Liver (tissue), 8 donors: ENCODE measurements at regions not wholly inside any gene's neighbourhood (a gene's known extent, or its start where the extent isn't known, plus 50 kb on each side); places are given as distances from the start of the nearest gene placed in this dataset.

Source experiments
- DNase-seq: peaks from one replicate; pipeline ENCODE4 v3.0.0-alpha.2; 2017; ENCODE audit warnings: low spot score
- H3K27ac ChIP-seq, 2 donors: one replicate each; pipeline ENCODE4 v1.7.0; 2013; ENCODE audit warnings: inconsistent platforms in 2 of 2, low read length in 2 of 2, control low read depth in 1 of 2, low read depth in 1 of 2, mild to moderate bottlenecking in 1 of 2
- H3K27me3 ChIP-seq, 4 donors: one replicate each; pipeline versions ENCODE4 v1.6.1 to v1.7.0; 2013; ENCODE audit warnings: low read length in 3 of 4, inconsistent platforms in 1 of 4, mild to moderate bottlenecking in 1 of 4, moderate library complexity in 1 of 4; ENCODE audit not compliant: control insufficient read depth in 4 of 4, insufficient read depth in 4 of 4
- H3K36me3 ChIP-seq, 4 donors: one replicate each; pipeline versions ENCODE4 v1.6.1 to v1.7.0; 2013; ENCODE audit warnings: low read length in 3 of 4, mild to moderate bottlenecking in 3 of 4, low read depth in 1 of 4, moderate library complexity in 1 of 4; ENCODE audit not compliant: control insufficient read depth in 4 of 4, insufficient read depth in 3 of 4
- H3K4me1 ChIP-seq, 4 donors: one replicate each; pipeline versions ENCODE4 v1.6.1 to v1.7.0; 2013; ENCODE audit warnings: low read length in 3 of 4, mild to moderate bottlenecking in 3 of 4, moderate library complexity in 1 of 4; ENCODE audit not compliant: control insufficient read depth in 4 of 4, insufficient read depth in 4 of 4
- H3K4me3 ChIP-seq, 3 donors: one replicate each; pipeline versions ENCODE4 v1.6.1 to v1.7.0; 2013; ENCODE audit warnings: low read length in 3 of 3, control low read depth in 1 of 3, low read depth in 1 of 3, mild to moderate bottlenecking in 1 of 3
- H3K9ac ChIP-seq, 2 donors: one replicate each; pipeline ENCODE4 v1.7.0; 2013; ENCODE audit warnings: low read length in 2 of 2, mild to moderate bottlenecking in 2 of 2, moderate library complexity in 2 of 2, control low read depth in 1 of 2, low read depth in 1 of 2
- H3K9me3 ChIP-seq, 4 donors: one replicate each; pipeline versions ENCODE4 v1.6.1 to v1.7.0; 2013; ENCODE audit warnings: low read length in 3 of 4; ENCODE audit not compliant: control insufficient read depth in 4 of 4
- FOXA1 ChIP-seq: IDR thresholded peaks from 2 replicates; pipeline ENCODE4 v1.6.1; 2016; ENCODE audit warnings: antibody characterized with exemption
- FOXA2 ChIP-seq: IDR thresholded peaks from 2 replicates; pipeline ENCODE4 v1.6.1; 2016; ENCODE audit warnings: antibody characterized with exemption
- GABPA ChIP-seq, 2 donors: IDR thresholded peaks in 1 of 2; conservative IDR thresholded peaks in 1 of 2; 2 replicates each; pipeline ENCODE4 v1.6.1; 2016; ENCODE audit warnings: antibody characterized with exemption in 2 of 2, mild to moderate bottlenecking in 1 of 2, moderate library complexity in 1 of 2
- HNF4G ChIP-seq: IDR thresholded peaks from 2 replicates; pipeline ENCODE4 v1.6.1; 2016; ENCODE audit warnings: antibody characterized with exemption
- JUND ChIP-seq, 2 donors: IDR thresholded peaks; 2 replicates each; pipeline ENCODE4 v1.6.1; 2016; ENCODE audit warnings: antibody characterized with exemption in 2 of 2
- NR2F2 ChIP-seq: IDR thresholded peaks from 2 replicates; pipeline ENCODE4 v1.6.1; 2016; ENCODE audit warnings: antibody characterized with exemption
- RAD21 ChIP-seq, 2 donors: IDR thresholded peaks; 2 replicates each; pipeline ENCODE4 v1.6.1; 2016; ENCODE audit warnings: antibody characterized with exemption in 2 of 2, mild to moderate bottlenecking in 2 of 2
- RXRA ChIP-seq, 2 donors: IDR thresholded peaks; 2 replicates each; pipeline ENCODE4 v1.6.1; 2017 to 2018; ENCODE audit warnings: antibody characterized with exemption in 2 of 2, mild to moderate bottlenecking in 1 of 2
- TAF1 ChIP-seq: conservative IDR thresholded peaks from 2 replicates; pipeline ENCODE4 v1.6.1; 2016; ENCODE audit warnings: antibody characterized with exemption, mild to moderate bottlenecking
- YY1 ChIP-seq: IDR thresholded peaks from 2 replicates; pipeline ENCODE4 v1.6.1; 2016; ENCODE audit warnings: antibody characterized with exemption, mild to moderate bottlenecking
- WGBS: extraction: QIAGEN DNeasy Blood & Tissue Kit; methylation state at CpG from one replicate; pipeline ENCODE4 v1.1.7; 2013; 5-methylcytosine and 5-hydroxymethylcytosine counted together
- TF ChIP-seq, protein P1 (sequence below): IDR thresholded peaks from 2 replicates; pipeline ENCODE4 v1.6.1; 2016; ENCODE audit warnings: antibody characterized with exemption
- TF ChIP-seq, protein P2 (sequence below): fragments of 150-350 bp; IDR thresholded peaks from 2 replicates; pipeline ENCODE4 v1.5.1; 2017; ENCODE audit warnings: improper control_type of control experiment, low read depth, low read length; ENCODE audit not compliant: missing input control
- donor health status: healthy.
- donor health status: healthy.
- donor health status: healthy.
- donor health status: healthy.
- donor health status: healthy.

DNA sequence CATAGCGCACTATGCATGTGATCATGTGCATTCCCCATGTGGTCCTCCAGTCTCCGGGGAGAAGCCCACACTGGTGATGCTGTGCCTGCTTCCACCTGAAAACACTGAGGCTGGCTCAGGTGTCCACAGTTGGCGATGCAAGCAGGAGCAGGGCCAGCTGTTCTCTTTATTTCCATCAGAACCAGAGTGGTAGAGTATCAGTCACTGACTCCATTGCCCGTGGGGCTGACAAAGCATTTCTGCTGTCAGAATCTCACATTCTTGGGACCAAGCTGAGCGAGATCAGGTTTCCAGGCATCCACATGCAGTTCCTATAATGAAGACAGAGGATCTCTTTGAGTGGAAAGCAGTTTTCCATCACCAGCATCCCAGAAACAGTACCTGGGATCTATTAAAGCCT lies 52.5 kb downstream of the GADD45G start:
- Histone ChIP-seq H3K4me3 (no peak overlapping the region), H3K4me1 (peaks cover 22 to 55% (median 36%) of the 10 kb centered on the region in 4 donors), H3K36me3 (no peaks in the 10 kb centered on the region), H3K27ac (no peak overlapping the region), H3K9ac (no peak overlapping the region), H3K9me3 (no peaks in the 10 kb centered on the region), H3K27me3 (no peaks in the 10 kb centered on the region)
- no peak for TF ChIP-seq NR2F2
- TF ChIP-seq, protein P1, sequence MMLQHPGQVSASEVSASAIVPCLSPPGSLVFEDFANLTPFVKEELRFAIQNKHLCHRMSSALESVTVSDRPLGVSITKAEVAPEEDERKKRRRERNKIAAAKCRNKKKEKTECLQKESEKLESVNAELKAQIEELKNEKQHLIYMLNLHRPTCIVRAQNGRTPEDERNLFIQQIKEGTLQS: no peak
- 96% methylated on average over 5 of the region's 5 CpGs for whole genome bisulfite sequencing
- no peak for DNase-seq

DNA sequence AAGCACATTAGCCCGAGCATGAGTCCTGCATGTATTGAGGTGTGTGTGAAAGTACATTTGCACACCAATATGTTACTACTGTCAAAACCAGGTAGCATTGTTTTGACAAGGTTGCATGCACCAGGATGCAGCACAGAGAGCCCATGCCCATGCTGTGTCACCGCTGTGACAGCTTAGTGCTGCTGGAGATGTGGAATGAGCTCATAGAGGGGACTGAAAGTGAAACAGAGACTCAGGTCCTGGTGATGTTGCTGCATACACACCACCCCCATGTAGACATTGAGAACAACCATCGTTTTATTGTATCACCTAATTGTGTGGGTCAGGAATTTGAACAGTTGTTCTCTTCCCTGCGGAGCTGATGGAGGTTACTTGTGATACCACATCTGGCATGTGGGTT lies 53.0 kb downstream of the GADD45G start:
- H3K4me1 ChIP-seq: peaks cover 26 to 59% (median 40%) of the 10 kb centered on the region in 4 donors
- no peak overlapping the region for H3K4me3 ChIP-seq

DNA sequence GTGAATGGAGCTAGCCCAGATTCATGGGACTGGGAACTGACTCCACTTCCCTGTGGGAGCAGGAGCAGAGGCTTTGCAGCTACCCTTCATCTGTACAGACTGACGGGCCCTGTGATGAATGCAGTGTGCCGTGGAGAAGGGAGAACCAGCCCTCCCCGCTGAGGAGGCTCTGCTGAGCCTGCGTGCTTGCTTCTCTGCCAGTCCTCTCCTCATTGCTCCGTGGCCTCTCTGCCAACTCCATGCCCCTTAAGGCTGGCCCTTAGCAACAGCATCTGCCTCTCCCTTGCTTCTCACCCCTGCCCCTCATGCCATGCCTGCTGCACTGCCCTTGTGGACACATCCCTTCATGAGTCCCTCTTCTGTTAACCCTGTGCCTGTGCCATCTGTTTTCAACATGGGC lies 53.6 kb downstream of the GADD45G start:
- H3K4me1 ChIP-seq: peaks cover 32 to 66% (median 45%) of the 10 kb centered on the region in 4 donors
- no peak overlapping the region for H3K9ac ChIP-seq
- DNase-seq: no peak
- no peaks in the 10 kb centered on the region for H3K27me3 ChIP-seq
- no peak overlapping the region for H3K27ac ChIP-seq
- no peaks in the 10 kb centered on the region for H3K9me3 ChIP-seq
- H3K4me3 ChIP-seq: no peak overlapping the region
- TF ChIP-seq, protein P2, sequence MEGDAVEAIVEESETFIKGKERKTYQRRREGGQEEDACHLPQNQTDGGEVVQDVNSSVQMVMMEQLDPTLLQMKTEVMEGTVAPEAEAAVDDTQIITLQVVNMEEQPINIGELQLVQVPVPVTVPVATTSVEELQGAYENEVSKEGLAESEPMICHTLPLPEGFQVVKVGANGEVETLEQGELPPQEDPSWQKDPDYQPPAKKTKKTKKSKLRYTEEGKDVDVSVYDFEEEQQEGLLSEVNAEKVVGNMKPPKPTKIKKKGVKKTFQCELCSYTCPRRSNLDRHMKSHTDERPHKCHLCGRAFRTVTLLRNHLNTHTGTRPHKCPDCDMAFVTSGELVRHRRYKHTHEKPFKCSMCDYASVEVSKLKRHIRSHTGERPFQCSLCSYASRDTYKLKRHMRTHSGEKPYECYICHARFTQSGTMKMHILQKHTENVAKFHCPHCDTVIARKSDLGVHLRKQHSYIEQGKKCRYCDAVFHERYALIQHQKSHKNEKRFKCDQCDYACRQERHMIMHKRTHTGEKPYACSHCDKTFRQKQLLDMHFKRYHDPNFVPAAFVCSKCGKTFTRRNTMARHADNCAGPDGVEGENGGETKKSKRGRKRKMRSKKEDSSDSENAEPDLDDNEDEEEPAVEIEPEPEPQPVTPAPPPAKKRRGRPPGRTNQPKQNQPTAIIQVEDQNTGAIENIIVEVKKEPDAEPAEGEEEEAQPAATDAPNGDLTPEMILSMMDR: no peak
- TF ChIP-seq RXRA (IDR thresholded peaks at IDR 0.05) (no peak), YY1 (no peak), HNF4G (no peak)
- 96% methylated on average over 5 of the region's 5 CpGs for WGBS
- H3K36me3 ChIP-seq: no peaks in the 10 kb centered on the region

More for the DNA sequence above, 53.0 kb downstream of the GADD45G start:
- TF ChIP-seq HNF4G (no peak), FOXA2 (no peak), JUND (IDR thresholded peaks at IDR 0.05) (no peak), FOXA1 (no peak), NR2F2 (no peak), RAD21 (IDR thresholded peaks at IDR 0.05) (no peak), GABPA (IDR thresholded peaks at IDR 0.05 in 1 of 2, conservative IDR thresholded peaks at IDR 0.05 in 1 of 2) (no peak), TAF1 (no peak), YY1 (no peak)
- TF ChIP-seq, protein P2: no peak
- Histone ChIP-seq H3K27ac (no peak overlapping the region), H3K27me3 (no peaks in the 10 kb centered on the region), H3K9ac (no peak overlapping the region), H3K9me3 (no peaks in the 10 kb centered on the region), H3K36me3 (no peaks in the 10 kb centered on the region)
- DNase-seq: no peak
- WGBS: 90% methylated on average over 4 of the region's 4 CpGs
